GM18508 (cell line): ENCODE measurements at regions not wholly inside any gene's neighbourhood (a gene's known extent, or its start where the extent isn't known, plus 50 kb on each side); places are given as distances from the start of the nearest gene placed in this dataset.
"Not testable (repeated sequence)": the region's sequence is repeated elsewhere in the genome, so short reads cannot be mapped to it uniquely, and the experiment has no call there.

ENCODE experiments used
- ATAC-seq: cut with Tn5 transposase; IDR thresholded peaks from one replicate; pipeline ENCODE4 v1.9.1; 2021; ENCODE audit warnings: moderate number of reproducible peaks; ENCODE audit not compliant: insufficient read depth, unreplicated experiment

DNA sequence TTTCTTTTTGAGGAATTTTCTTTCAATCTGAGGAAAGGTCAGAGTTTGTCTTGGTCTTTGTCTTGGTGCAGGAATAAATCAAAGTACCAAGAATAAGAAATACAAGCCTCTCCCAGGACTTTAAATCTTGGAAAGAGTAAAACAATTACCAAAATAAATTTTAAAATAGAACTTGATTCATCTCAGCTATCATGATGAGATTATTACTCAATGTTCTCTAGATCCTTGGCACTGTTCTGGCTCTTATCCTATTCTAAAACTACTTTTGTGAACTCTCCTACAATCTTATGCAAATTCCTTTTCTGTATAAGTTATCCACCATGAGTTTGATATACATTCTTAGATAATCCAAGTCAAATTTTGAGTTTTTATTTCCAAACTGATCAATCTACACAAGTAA is 464.3 kb downstream of the PPARGC1A start:
- ATAC-seq = no peak

DNA sequence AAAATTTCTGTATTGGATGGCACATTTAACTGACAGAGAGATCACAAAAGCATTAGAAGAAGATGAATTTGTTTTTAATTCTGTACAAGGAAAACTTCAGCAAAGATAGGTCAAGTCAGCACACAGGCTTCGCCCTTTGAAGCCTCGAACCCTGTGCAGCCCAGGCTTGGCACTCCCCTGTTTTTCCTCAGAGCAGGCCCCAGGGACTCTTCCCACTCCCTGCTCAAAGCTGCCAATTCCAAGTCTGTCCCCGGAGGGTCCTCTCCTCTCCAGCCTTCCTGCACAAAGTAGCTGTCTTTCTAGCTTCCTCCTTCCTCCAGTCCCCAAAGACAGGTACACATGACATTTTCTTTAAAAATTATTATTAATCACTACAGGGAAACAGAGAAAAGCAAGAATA is 466.3 kb downstream of the PPARGC1A start:
- no peak for ATAC-seq

DNA sequence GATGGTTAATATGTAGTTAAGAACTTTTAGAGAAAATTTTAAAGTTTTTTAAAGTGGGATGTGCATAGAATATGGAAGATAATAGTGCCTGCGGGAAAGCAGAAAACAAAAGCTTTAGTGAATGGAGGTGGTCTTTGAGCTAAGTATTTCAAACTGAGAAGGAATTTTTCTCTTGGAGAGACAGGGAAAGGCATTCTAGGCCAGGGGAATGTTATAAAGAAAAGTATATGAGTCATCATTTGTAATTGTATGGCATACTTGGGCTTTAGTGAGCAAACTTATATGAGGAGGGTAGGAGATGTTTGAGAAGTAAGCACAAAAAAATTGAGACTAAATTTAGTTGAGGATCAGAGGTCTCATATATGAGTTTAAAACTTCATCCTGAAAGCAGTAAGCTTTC is 467.0 kb downstream of the PPARGC1A start:
- ATAC-seq = no peak

- no peak for ATAC-seq
Measured at GRCh38 chr4:23413631-23414030, 476.2 kb downstream of the PPARGC1A start.

- ATAC-seq = no peak
Measured at GRCh38 chr4:23412701-23413100, 477.1 kb downstream of the PPARGC1A start.

- not testable (repeated sequence) for ATAC-seq
Measured at GRCh38 chr4:23408913-23409312, 480.9 kb downstream of the PPARGC1A start.

DNA sequence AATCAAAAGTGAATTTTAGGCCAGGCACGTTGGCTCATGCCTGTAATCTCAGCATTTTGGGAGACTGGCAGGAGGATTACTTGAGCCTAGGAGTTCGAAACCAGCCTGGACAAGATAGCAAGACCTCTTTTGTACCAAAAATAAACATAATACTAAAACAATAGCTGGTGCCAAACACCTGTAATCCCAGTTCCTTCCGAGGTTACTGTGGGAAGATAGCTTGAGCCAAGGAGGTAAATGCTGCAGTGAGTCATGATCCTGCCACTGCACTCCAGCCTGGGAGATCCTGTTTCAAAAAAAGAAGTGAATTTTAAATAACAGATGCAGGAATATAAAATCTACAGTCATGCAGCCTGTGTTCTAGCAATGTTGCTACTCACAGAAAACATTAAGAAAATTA is 488.3 kb downstream of the PPARGC1A start:
- ATAC-seq = no peak

GRCh38 chr4:23392860-23393458 is 496.9 kb downstream of the PPARGC1A start:
- no peak for ATAC-seq

DNA sequence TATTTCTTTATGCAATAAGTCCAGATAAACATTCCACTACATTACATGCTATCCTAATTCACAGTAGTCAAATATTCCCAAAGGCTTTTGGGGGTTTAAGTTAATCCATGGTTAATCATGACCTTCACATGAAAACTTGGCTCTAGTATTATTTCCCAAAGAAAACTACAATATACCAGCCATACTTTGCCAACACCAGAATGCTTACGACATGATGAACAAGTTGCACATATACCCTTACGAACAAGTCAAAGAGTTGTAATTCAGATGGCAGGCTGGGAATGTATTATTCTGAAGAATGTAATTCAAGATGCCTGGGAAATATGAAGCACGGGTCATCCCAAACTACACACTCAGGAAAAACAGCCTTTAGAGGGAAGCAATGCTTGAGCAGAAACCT is 499.6 kb downstream of the PPARGC1A start:
- ATAC-seq = no peak

DNA sequence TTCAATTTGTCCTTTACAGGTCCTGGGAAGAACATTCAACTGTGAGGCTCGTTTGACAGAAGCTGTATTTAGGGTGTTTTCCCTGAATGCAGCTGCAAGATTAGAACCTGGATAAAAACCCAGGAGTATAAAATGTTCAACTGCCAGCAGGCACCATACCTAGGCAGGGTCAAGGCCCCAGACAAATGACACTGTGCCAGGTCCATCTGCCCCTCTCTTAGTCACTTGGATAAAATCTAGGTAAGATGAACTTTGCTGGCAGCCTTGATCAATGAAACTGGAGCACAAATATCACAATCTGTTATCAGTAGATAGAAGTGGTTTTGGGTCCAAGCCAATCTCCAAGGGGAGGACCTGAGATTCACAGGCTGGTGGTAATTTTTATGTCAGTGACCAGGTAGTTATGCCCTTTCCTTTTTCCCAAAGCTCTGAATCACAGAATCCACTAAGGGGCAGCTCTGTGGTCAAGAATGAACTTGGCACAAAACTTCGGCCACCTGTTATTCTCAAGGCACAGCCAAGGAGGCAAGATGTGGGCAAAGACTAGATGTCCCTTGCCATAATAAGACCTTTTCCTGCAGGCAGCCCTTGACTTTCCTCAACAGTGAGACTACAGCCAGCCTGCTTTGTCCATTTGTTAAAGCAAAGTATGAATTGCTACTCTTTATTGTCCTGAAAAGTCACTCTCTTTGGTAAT is 501.0 kb downstream of the PPARGC1A start:
- ATAC-seq = no peak

GRCh38 chr4:23388255-23388654 is 501.6 kb downstream of the PPARGC1A start:
- no peak for ATAC-seq

- ATAC-seq = no peak
Measured at GRCh38 chr4:23384741-23385140, 505.1 kb downstream of the PPARGC1A start.

GRCh38 chr4:23382879-23383278 is 507.0 kb downstream of the PPARGC1A start:
- no peak for ATAC-seq

- no peak for ATAC-seq
Measured at GRCh38 chr4:23374259-23374658, 515.6 kb downstream of the PPARGC1A start.

DNA sequence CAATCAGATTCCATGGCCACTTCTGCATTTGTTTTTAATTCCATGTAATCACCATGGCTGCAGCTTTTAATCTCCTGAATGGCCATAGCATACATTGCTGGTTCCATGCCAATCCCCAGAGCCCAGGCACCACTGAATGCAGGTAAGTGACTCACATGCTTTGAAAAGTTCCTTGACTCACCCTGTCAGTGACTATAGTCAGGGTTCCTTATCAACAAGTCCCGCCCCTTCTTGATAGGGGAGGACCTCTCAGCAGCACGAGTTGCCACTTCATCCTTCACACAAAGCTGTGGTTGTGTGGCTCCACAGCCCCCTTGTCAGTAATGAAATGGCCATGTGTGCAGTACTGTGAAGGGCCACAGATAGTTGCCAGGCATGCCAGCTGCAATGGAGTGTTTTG is 516.6 kb downstream of the PPARGC1A start:
- no peak for ATAC-seq

DNA sequence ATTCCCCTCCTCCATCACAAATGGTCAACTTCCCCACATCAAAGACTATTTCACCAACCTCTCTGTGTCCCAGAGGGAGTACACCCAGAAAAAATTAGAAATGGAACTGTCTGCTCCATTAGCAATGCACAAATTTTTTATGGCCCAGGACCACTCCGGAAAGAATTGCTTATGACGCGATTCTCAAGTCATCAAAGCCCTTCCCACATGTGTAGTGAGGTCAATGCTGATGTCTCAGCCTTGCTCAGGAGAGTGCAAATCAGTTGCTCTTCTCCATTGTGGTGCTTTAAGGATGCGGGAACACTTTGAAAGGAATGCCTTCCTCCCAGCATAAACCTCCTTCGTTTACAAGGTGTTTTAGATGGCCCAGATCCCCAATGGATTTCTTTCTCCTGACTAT is 518.3 kb downstream of the PPARGC1A start:
- no peak for ATAC-seq

GRCh38 chr4:23369331-23369730 is 520.5 kb downstream of the PPARGC1A start:
- ATAC-seq = no peak

DNA sequence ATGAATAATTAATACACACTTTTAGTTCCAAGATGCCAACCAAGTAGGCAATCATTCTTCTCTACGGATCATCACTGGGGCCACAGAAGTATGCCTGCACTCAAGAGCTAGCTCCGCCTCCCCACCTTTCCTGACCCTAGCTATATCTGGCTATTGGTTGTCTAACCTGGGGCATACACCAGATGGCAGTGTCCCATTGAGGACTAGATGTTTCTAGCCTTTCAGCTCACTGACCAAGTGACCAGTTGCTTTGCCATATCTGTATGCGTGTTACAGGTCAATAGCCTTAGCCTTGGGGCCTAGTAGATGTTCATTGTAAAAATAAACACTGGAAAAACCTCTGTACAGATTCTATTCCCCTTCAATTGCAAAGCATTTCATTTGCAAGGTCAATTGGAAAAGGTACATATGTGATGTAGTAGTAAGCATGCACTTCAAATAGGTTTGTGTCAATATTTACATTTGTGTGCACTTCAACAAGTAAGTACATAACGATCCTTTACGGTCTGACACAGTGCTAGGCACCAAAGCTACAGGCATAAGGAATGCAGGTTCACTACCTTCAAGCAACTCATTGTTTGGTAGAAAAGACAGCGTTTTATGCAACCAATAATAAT is 521.7 kb downstream of the PPARGC1A start:
- ATAC-seq = no peak

DNA sequence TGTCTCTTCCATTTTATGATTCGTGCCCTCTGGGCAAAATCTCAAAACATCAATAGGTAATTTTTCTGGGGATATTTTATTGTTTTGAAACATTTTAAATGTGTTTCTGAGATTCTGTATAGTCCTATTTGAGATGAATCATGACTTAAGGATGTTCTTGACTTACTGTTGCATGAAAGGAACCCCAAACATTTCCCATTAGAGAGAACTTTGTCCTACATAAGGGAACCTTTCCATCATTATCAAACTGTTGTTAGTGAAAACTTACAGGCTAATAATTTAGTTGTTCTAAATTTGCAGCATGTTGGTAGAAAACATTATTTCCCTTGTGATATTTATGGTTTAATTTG is 523.3 kb downstream of the PPARGC1A start:
- ATAC-seq = no peak

- ATAC-seq = no peak
Measured at GRCh38 chr4:23365871-23366556, 523.8 kb downstream of the PPARGC1A start.

DNA sequence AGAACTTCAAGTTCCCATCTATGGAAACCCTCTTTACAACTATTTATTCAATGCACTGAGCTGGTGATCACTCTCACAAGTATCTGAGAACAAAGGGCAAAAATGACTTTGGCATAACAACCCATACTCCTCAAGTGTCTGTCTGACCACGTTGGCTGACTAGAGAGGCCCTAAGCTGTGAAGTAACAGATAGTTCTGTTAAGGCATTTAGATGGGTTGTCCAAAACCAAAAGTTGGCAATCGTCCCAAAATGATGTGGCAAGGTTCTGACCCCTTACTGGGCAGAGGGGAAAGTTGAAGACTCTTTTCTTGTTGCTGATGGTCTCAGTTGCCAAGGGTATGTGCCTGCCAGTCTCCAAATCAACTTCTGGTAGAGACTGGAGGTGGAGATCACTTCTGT is 524.8 kb downstream of the PPARGC1A start:
- no peak for ATAC-seq
